Left lung (tissue), 4 donors: ENCODE measurements at regions not wholly inside any gene's neighbourhood (a gene's known extent, or its start where the extent isn't known, plus 50 kb on each side); places are given as distances from the start of the nearest gene placed in this dataset.
A peak's percentile ranks its signal among the peaks of the same experiment; 100 is the strongest.

ENCODE experiments used
- ATAC-seq: fragments of 200-7000 bp; cut with Tn5 transposase; one replicate; pipeline ENCODE4 v1.9.1; 2020; ENCODE audit warnings: moderate library complexity
- DNase-seq, 4 donors: peaks; one replicate each; pipeline ENCODE4 v3.0.0-alpha.2; 2013 to 2020
- H3K27ac ChIP-seq, 2 donors: fragments of 200-600 bp; sonication (generic) in 1 of 2; one replicate each; pipeline versions ENCODE4 v1.5.0 to v1.8.0; 2020 to 2021
- H3K27me3 ChIP-seq, 2 donors: fragments of 200-600 bp; sonication (generic) in 1 of 2; one replicate each; pipeline versions ENCODE4 v1.5.0 to v1.8.0; 2020 to 2021
- H3K36me3 ChIP-seq, 2 donors: fragments of 200-600 bp; sonication (generic) in 1 of 2; one replicate each; pipeline versions ENCODE4 v1.5.0 to v1.8.0; 2020 to 2021
- H3K4me1 ChIP-seq, 2 donors: fragments of 200-600 bp; one replicate each; pipeline ENCODE4 v1.8.0; 2021
- H3K4me3 ChIP-seq, 2 donors: fragments of 200-600 bp; sonication (generic) in 1 of 2; one replicate each; pipeline versions ENCODE4 v1.5.0 to v1.8.0; 2020 to 2021; ENCODE audit warnings: mild to moderate bottlenecking in 1 of 2
- H3K9me3 ChIP-seq, 2 donors: fragments of 200-600 bp; sonication (generic) in 1 of 2; one replicate each; pipeline versions ENCODE4 v1.5.0 to v1.8.0; 2020 to 2021
- intact Hi-C, 2 donors: fragments of 100-400 bp; cut with DNase I; formaldehyde crosslinking; loops; one replicate each; pipeline versions ENCODE4 v1.11.2 to v1.14.2; 2022
- TF ChIP-seq, protein P1 (sequence below), 2 donors: fragments of 200-600 bp; sonication (generic) in 1 of 2; IDR thresholded peaks; one replicate each; pipeline versions ENCODE4 v1.5.0 to v1.8.0; 2021; ENCODE audit warnings: antibody characterized with exemption in 2 of 2
- donor health status: DM: no; HTN: yes; CAD: no.
- donor health status: DM: no; HTN: no; CAD: no.

DNA sequence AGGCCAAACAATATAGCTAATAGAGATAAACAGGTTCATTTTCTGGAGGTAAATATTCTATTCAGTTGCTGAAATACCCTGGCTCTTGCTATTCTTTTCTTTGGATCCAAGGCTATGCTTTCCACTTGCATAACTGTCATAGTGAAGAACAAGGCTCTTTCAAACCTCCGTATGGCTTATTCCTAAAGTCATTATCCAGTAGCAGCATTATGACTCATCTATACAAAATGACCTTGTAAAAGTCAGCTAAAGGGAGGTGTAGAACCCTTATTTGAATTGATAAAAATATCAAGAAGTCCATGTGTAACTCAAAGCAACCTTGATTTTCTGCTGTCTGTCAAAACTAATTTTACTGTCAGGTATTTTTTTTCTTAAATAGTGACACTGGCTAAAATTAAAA, 447.8 kb downstream of the PLK2 start:
- intact Hi-C loops: no loop called here
- Histone ChIP-seq H3K36me3 (no peaks in the 10 kb centered on the region), H3K9me3 (no peaks in the 10 kb centered on the region), H3K4me3 (no peak overlapping the region), H3K27me3 (no peaks in the 10 kb centered on the region), H3K27ac (no peak overlapping the region), H3K4me1 (no peaks in the 10 kb centered on the region)
- TF ChIP-seq, protein P1, sequence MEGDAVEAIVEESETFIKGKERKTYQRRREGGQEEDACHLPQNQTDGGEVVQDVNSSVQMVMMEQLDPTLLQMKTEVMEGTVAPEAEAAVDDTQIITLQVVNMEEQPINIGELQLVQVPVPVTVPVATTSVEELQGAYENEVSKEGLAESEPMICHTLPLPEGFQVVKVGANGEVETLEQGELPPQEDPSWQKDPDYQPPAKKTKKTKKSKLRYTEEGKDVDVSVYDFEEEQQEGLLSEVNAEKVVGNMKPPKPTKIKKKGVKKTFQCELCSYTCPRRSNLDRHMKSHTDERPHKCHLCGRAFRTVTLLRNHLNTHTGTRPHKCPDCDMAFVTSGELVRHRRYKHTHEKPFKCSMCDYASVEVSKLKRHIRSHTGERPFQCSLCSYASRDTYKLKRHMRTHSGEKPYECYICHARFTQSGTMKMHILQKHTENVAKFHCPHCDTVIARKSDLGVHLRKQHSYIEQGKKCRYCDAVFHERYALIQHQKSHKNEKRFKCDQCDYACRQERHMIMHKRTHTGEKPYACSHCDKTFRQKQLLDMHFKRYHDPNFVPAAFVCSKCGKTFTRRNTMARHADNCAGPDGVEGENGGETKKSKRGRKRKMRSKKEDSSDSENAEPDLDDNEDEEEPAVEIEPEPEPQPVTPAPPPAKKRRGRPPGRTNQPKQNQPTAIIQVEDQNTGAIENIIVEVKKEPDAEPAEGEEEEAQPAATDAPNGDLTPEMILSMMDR (IDR thresholded peaks at IDR 0.05): no peak
- ATAC-seq (no peak), DNase-seq (no peak)

DNA sequence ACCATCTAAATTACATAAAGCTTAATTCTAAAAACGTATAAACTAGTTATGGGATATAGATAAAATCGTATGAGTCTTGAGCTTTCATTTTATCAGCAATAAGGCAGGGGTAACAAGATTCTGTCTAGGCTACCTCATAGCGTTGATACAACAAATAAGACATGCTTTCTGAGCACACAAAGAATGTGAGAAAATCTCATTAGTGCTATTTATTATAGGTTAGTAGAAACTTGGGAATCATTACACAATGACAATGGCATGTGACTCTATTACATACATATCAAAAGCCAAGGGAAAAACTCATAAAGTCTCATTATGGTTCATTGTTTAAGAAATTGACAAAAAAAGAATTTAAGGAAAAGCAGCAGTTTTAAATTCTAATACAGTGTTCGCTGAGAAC, 448.6 kb downstream of the PLK2 start:
- ATAC-seq: no peak
- Histone ChIP-seq H3K4me3 (no peak overlapping the region), H3K4me1 (no peaks in the 10 kb centered on the region), H3K27me3 (no peaks in the 10 kb centered on the region), H3K36me3 (no peaks in the 10 kb centered on the region), H3K9me3 (no peaks in the 10 kb centered on the region), H3K27ac (no peak overlapping the region)
- TF ChIP-seq, protein P1 (IDR thresholded peaks at IDR 0.05): no peak
- DNase-seq: no peak
- intact Hi-C loops: no loop called here

DNA sequence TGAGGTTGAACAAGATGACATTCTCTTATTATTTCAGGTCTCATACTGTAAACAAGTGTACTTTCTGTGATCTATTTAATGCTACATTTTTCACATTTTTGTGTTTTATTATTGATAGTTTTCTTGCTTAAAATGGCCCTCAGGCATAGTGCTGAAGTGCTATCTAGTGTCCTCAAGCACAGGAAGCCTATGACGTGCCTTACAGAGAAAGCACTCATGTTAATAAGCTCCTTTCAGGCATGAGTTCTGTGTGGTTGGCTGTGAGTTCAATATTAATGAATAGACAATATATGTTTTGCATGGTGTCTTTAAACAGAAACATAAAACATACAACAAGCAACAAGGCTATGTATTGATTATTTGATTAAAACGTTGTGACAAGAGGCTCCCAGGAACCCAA, 450.1 kb downstream of the PLK2 start:
- Histone ChIP-seq H3K4me1 (no peaks in the 10 kb centered on the region), H3K27me3 (no peaks in the 10 kb centered on the region), H3K36me3 (no peaks in the 10 kb centered on the region), H3K27ac (no peak overlapping the region), H3K4me3 (no peak overlapping the region), H3K9me3 (no peaks in the 10 kb centered on the region)
- ATAC-seq: peak; percentile 65
- no peak for DNase-seq
- intact Hi-C loops: no loop called here
- TF ChIP-seq, protein P1 (IDR thresholded peaks at IDR 0.05): no peak

DNA sequence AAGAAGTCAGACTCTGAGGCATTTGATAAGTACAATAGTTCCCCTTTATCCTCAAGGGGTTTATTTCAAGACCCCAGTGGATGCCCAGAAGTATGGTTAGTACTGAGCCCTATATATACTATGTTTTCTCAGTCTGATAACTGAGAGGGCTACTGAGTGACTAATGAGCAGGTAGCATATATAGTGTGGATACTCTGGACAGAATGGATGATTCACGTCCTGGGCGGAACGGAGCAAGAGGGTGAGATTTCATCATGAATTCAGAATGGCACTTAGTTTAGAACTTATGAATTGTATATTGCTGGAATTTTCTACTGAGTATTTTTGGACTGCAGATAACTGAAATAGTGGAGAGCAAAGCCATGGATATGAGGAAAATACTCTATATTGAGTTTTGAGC, 457.6 kb downstream of the PLK2 start:
- no peaks in the 10 kb centered on the region for H3K36me3 ChIP-seq
- H3K4me3 ChIP-seq: no peak overlapping the region
- no peaks in the 10 kb centered on the region for H3K4me1 ChIP-seq
- intact Hi-C loops: no loop called here
- DNase-seq: no peak
- no peak overlapping the region for H3K27ac ChIP-seq
- H3K27me3 ChIP-seq: no peaks in the 10 kb centered on the region
- TF ChIP-seq, protein P1 (IDR thresholded peaks at IDR 0.05): no peak
- no peak for ATAC-seq
- no peaks in the 10 kb centered on the region for H3K9me3 ChIP-seq

DNA sequence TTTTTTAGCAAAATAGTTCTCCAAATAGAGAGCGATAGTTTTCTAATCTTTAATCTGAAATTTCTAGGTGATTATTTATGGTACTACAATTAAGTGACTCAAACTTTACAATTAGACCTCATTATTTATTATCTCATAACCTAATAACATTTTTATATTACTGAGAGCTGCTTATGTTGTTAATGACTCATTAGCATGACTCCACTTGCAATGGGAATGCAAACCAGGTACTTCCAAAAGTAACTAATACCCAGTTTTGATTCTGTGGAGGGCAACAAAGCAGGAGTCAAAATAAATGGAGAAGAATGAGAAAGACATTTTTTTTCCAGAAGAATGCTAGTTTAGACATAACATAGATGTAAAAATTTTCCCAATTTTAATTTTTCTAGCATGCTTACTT, 466.0 kb downstream of the PLK2 start:
- intact Hi-C loops: no loop called here
- Histone ChIP-seq H3K4me1 (no peaks in the 10 kb centered on the region), H3K27ac (no peak overlapping the region), H3K4me3 (no peak overlapping the region), H3K9me3 (no peaks in the 10 kb centered on the region), H3K27me3 (no peaks in the 10 kb centered on the region), H3K36me3 (no peaks in the 10 kb centered on the region)
- TF ChIP-seq, protein P1 (IDR thresholded peaks at IDR 0.05): no peak
- ATAC-seq (no peak), DNase-seq (no peak)
